ENCODE measurements at regions not wholly inside any gene's neighbourhood (a gene's known extent, or its start where the extent isn't known, plus 50 kb on each side); places are given as distances from the start of the nearest gene placed in this dataset.

DNA sequence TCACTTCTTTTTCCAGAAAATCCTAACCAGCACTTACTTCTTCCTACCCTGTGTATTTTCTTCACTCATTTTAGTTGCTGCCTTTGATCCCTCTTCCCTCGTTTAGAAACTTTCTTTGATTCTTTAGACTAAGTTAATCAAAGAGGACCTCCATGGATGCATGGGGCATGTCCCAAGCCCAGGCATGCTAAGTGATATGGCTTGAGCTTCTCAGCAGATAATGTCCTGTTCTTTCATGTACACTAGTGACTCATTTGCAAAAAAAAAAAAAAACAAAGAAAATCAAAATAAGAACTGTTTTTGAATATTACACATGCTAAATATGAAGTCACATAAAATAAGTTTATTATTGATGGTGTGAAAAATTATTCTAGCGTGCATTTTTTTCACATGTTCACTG lies 800.9 kb downstream of the SATB2 start:
- TF ChIP-seq, protein P1, sequence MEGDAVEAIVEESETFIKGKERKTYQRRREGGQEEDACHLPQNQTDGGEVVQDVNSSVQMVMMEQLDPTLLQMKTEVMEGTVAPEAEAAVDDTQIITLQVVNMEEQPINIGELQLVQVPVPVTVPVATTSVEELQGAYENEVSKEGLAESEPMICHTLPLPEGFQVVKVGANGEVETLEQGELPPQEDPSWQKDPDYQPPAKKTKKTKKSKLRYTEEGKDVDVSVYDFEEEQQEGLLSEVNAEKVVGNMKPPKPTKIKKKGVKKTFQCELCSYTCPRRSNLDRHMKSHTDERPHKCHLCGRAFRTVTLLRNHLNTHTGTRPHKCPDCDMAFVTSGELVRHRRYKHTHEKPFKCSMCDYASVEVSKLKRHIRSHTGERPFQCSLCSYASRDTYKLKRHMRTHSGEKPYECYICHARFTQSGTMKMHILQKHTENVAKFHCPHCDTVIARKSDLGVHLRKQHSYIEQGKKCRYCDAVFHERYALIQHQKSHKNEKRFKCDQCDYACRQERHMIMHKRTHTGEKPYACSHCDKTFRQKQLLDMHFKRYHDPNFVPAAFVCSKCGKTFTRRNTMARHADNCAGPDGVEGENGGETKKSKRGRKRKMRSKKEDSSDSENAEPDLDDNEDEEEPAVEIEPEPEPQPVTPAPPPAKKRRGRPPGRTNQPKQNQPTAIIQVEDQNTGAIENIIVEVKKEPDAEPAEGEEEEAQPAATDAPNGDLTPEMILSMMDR (IDR thresholded peaks at IDR 0.05; ENCODE audit: low read depth, low read length): no peak
- DNase-seq (ENCODE audit: extremely low read depth, low read depth): no peak

DNA sequence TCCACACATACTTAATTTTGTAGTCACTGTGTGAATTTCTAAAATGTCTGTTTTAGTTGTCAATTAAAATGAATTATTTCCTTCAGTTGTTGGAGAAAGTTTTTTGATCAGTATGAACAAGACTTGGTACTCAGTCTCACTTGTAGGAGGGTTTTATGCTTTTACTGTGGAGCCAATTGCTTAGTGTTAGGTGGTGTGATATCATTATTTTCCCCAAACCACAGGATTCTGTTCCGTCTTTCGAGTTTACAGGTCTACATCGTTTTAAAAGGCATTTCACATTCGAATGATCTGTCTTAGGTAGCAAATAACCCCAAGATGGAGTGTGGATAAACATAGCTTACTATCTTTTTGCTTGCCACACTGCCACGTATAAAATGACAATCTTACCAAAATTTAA lies 803.1 kb downstream of the SATB2 start:
- DNase-seq (ENCODE audit: extremely low read depth, low read depth): no peak
- TF ChIP-seq, protein P1 (IDR thresholded peaks at IDR 0.05; ENCODE audit: low read depth, low read length): no peak

DNA sequence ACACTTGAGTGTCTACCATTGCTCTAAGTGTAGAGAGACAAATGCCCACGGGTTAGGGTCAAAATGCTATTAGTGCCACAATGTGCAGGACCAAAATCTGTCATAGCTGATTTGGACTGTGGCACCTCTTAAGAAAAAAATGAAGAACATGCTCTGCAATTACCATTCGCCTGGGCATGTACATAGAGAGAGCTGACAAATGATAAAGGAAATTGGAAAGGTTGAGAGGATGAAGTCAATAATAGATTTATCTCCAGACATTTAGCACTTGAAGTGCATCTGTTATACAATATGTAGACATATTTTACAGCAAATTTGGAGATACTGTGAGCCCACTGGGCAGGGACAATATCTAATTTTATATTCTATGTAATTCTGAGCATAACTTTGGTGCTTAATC lies 804.4 kb downstream of the SATB2 start:
- TF ChIP-seq, protein P1 (IDR thresholded peaks at IDR 0.05; ENCODE audit: low read depth, low read length): no peak
- DNase-seq (ENCODE audit: extremely low read depth, low read depth): no peak

DNA sequence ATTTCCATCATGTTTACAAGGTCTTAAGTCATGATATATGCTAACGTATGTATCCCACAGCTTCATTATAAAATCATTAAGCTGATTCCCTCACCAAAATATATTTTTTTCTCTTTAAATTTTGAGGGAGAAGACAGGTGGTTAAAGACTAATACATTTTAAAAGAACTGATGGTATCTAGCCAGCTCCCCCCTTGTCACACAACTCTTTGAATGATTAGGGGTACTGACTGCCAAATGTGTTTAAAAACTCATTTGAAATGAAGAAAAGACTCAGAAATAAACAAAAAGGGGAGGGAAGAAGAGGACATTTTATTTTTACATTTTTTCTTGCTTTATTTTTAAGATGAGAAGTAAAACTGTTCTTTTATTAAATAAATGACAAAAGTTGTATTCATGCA lies 805.3 kb downstream of the SATB2 start:
- no peak for DNase-seq (ENCODE audit: extremely low read depth, low read depth)
- TF ChIP-seq, protein P1 (IDR thresholded peaks at IDR 0.05; ENCODE audit: low read depth, low read length): no peak

DNA sequence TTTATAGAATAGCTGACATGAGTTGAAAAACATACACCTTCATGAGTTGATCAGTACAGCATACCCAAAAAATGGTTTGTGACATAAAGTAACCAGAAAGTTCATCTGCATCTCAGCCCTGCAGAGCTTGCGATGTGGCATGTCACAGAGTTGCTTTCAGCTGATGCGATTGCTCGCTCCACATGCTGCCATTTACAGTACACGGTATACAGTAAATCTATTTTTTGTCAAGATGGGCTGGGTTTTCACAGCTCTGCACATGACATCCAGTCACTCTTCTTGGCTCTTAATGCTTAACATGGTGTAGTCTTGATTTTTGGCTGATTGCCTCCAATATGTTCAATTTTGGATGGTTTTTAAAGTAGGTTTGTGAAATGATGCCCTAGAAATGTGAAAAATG lies 811.9 kb downstream of the SATB2 start:
- no peak for DNase-seq (ENCODE audit: extremely low read depth, low read depth)
- TF ChIP-seq, protein P1 (IDR thresholded peaks at IDR 0.05; ENCODE audit: low read depth, low read length): no peak

DNA sequence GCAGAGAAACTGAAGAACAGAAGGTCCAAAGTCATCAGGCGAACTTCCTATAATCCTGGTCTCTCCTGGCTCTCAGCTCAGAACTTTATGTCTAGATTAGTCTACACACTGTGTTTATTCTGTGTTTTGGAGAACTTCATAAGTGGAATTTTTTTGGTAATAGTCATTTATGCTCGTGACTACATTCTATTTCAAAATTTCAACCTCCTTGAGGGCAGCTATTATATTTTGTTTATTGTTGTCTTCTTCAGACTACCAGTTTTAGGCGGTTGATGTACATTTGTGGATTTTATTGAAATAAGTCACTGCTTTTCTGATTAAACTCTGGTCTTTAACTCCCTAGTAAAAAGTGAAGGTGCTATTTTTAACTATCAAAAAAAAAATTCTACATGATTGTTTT lies 816.6 kb downstream of the SATB2 start:
- DNase-seq (ENCODE audit: extremely low read depth, low read depth): no peak

DNA sequence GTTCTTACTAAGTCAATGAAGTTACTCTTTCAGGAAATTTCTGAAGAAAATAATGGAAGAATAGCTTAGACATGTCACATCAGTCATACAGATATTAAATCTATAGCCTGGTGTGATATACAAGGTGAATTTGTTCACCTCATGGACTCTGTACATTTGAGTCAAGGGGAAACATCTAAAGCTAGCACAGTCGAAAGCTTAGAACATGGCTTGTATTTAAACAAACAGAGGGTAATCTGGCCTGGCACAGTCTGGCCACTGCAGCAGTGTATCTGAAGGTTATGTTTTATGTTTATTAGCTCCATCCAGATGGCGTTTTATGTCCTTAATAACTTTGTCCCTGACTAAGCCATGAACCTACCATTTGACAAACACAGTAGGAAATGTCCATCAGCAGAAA lies 817.3 kb downstream of the SATB2 start:
- no peak for DNase-seq (ENCODE audit: extremely low read depth, low read depth)
- TF ChIP-seq, protein P1 (IDR thresholded peaks at IDR 0.05; ENCODE audit: low read depth, low read length): no peak

More for the DNA sequence above, 816.6 kb downstream of the SATB2 start:
- TF ChIP-seq, protein P1 (IDR thresholded peaks at IDR 0.05; ENCODE audit: low read depth, low read length): no peak
